IMR-90 (cell line): ENCODE measurements at regions not wholly inside any gene's neighbourhood (a gene's known extent, or its start where the extent isn't known, plus 50 kb on each side); places are given as distances from the start of the nearest gene placed in this dataset.

Source experiments
- CEBPB ChIP-seq: IDR thresholded peaks from 2 replicates; pipeline ENCODE4 v1.6.1; 2012; ENCODE audit warnings: low read depth, low read length, improper control_type of control experiment
- CHD1 ChIP-seq: IDR thresholded peaks from 2 replicates; pipeline ENCODE4 v1.6.1; 2012; ENCODE audit warnings: low read depth, low read length, improper control_type of control experiment
- CTCF ChIP-seq: conservative IDR thresholded peaks from 2 replicates; pipeline ENCODE4 v1.5.1; 2012; ENCODE audit warnings: mild to moderate bottlenecking, low read depth, low read length, improper control_type of control experiment
- MAFK ChIP-seq: IDR thresholded peaks from 2 replicates; pipeline ENCODE4 v1.6.1; 2012; ENCODE audit warnings: low read depth, low read length, improper control_type of control experiment
- MAZ ChIP-seq: IDR thresholded peaks from 2 replicates; pipeline ENCODE4 v1.6.1; 2012; ENCODE audit warnings: low read depth, mild to moderate bottlenecking, low read length, improper control_type of control experiment, moderate library complexity, borderline replicate concordance
- MXI1 ChIP-seq: IDR thresholded peaks from 2 replicates; pipeline ENCODE4 v1.6.1; 2012; ENCODE audit warnings: low read depth, mild to moderate bottlenecking, low read length, moderate library complexity, borderline replicate concordance
- NFE2L2 ChIP-seq: fragments of 150-350 bp; IDR thresholded peaks from 2 replicates; pipeline ENCODE4 v1.6.1; 2016; ENCODE audit warnings: low read depth, mild to moderate bottlenecking, low read length
- POLR2A ChIP-seq: IDR thresholded peaks from 2 replicates; pipeline ENCODE4 v1.6.1; 2012; ENCODE audit warnings: mild to moderate bottlenecking, low read depth, low read length
- RAD21 ChIP-seq: IDR thresholded peaks from 2 replicates; pipeline ENCODE4 v1.6.1; 2012; ENCODE audit warnings: low read length, improper control_type of control experiment
- SMC3 ChIP-seq: fragments of 150-350 bp; IDR thresholded peaks from 2 replicates; pipeline ENCODE4 v1.6.1; 2016; ENCODE audit warnings: low read depth, mild to moderate bottlenecking, antibody characterized with exemption, low read length, moderate library complexity
- TF ChIP-seq, protein P1 (sequence below): fragments of 150-350 bp; IDR thresholded peaks from 2 replicates; pipeline ENCODE4 v1.6.1; 2017; ENCODE audit warnings: mild to moderate bottlenecking, antibody characterized with exemption, low read length, low read depth

DNA sequence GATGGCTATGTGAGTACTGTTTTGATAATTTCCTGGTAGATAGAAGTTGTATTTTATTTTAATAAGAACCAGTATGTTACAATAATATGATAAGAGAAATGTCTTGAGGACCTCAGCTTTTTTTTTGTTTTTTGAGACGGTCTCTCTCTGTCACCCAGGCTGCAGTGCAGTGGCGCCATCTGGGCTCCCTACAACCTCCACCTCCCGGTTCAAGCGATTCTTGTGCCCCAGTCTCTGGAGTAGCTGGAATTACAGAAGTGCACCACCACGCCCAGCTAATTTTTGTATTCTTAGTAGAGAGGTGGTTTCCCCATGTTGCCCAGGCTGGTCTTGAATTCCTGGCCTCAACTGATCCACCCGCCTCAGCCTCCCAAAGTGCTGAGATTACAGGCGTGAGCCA is 968.1 kb upstream of the ADGRL4 start:
- TF ChIP-seq CTCF = no peak
- TF ChIP-seq RAD21 = no peak
- TF ChIP-seq, protein P1, sequence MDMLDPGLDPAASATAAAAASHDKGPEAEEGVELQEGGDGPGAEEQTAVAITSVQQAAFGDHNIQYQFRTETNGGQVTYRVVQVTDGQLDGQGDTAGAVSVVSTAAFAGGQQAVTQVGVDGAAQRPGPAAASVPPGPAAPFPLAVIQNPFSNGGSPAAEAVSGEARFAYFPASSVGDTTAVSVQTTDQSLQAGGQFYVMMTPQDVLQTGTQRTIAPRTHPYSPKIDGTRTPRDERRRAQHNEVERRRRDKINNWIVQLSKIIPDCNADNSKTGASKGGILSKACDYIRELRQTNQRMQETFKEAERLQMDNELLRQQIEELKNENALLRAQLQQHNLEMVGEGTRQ = no peak
- TF ChIP-seq POLR2A = no peak
- no peak for TF ChIP-seq CHD1
- TF ChIP-seq SMC3 = no peak
- no peak for TF ChIP-seq CEBPB
- TF ChIP-seq MAFK = no peak
- TF ChIP-seq MXI1 = no peak
- no peak for TF ChIP-seq NFE2L2
- no peak for TF ChIP-seq MAZ
